Left ventricle myocardium inferior (tissue), 1 donor: ENCODE measurements at regions not wholly inside any gene's neighbourhood (a gene's known extent, or its start where the extent isn't known, plus 50 kb on each side); places are given as distances from the start of the nearest gene placed in this dataset.
"Not testable (repeated sequence)": the region's sequence is repeated elsewhere in the genome, so short reads cannot be mapped to it uniquely, and the experiment has no call there.

Source experiments
- DNase-seq: peaks from one replicate; pipeline ENCODE4 v3.0.0-alpha.2; 2020
- H3K27ac ChIP-seq: fragments of 200-600 bp; replicated peaks from 2 replicates; pipeline ENCODE4 v1.8.0; 2021
- H3K27me3 ChIP-seq: fragments of 200-600 bp; 2 replicates; pipeline ENCODE4 v1.8.0; 2021; ENCODE audit warnings: low read depth
- H3K36me3 ChIP-seq: fragments of 200-600 bp; 2 replicates; pipeline ENCODE4 v1.8.0; 2021
- H3K4me1 ChIP-seq: fragments of 200-600 bp; 2 replicates; pipeline ENCODE4 v1.8.0; 2021
- H3K4me3 ChIP-seq: fragments of 200-600 bp; 2 replicates; pipeline ENCODE4 v1.8.0; 2021; ENCODE audit warnings: mild to moderate bottlenecking, moderate library complexity
- H3K9me3 ChIP-seq: fragments of 200-600 bp; replicated peaks from 2 replicates; pipeline ENCODE4 v1.8.0; 2021
- CTCF ChIP-seq: fragments of 200-600 bp; IDR thresholded peaks from 2 replicates; pipeline ENCODE4 v1.8.0; 2021; ENCODE audit warnings: antibody characterized with exemption, mild to moderate bottlenecking, borderline replicate concordance
- intact Hi-C: fragments of 100-400 bp; cut with micrococcal nuclease; formaldehyde crosslinking; loops from one replicate; pipeline ENCODE4 v1.11.0; 2022
- donor health status: DM: no; HTN: yes; CAD: no; lungs with severe emphysema.

- peaks cover 3% of the 10 kb centered on the region for H3K9me3 ChIP-seq
- no peaks in the 10 kb centered on the region for H3K36me3 ChIP-seq
- no peak overlapping the region for H3K4me3 ChIP-seq
- intact Hi-C loops, result no loop called here
- DNase-seq, result no peak
- no peaks in the 10 kb centered on the region for H3K4me1 ChIP-seq
- TF ChIP-seq CTCF, result no peak
- H3K27ac ChIP-seq, result peak overlapping the region; percentile 17
- no peaks in the 10 kb centered on the region for H3K27me3 ChIP-seq
These were observed 106.4 kb downstream of the ZNF429 start for GRCh38 chr19:21611659-21612402.

GRCh38 chr19:21610787-21611186 lies 105.4 kb downstream of the ZNF429 start:
- H3K4me3 ChIP-seq, result no peak overlapping the region
- TF ChIP-seq CTCF, result no peak
- peaks cover 3% of the 10 kb centered on the region for H3K9me3 ChIP-seq
- no peaks in the 10 kb centered on the region for H3K27me3 ChIP-seq
- DNase-seq, result no peak
- intact Hi-C loops, result no loop called here
- no peaks in the 10 kb centered on the region for H3K4me1 ChIP-seq
- H3K36me3 ChIP-seq, result no peaks in the 10 kb centered on the region
- H3K27ac ChIP-seq, result no peak overlapping the region

- TF ChIP-seq CTCF, result no peak
- no peak for DNase-seq
- H3K4me1 ChIP-seq, result peaks cover 4% of the 10 kb centered on the region
- H3K4me3 ChIP-seq, result no peak overlapping the region
- no peaks in the 10 kb centered on the region for H3K27me3 ChIP-seq
- intact Hi-C loops, result no loop called here
- H3K36me3 ChIP-seq, result no peaks in the 10 kb centered on the region
- H3K9me3 ChIP-seq, result peaks cover 3% of the 10 kb centered on the region
- H3K27ac ChIP-seq, result no peak overlapping the region
These were observed 104.9 kb downstream of the ZNF429 start for GRCh38 chr19:21610341-21610740.

- no peak for DNase-seq
- Histone ChIP-seq H3K9me3 (peaks cover 3% of the 10 kb centered on the region), H3K27ac (peak overlapping the region; percentile 9), H3K27me3 (no peaks in the 10 kb centered on the region), H3K4me3 (no peak overlapping the region), H3K36me3 (no peaks in the 10 kb centered on the region), H3K4me1 (peaks cover 21% of the 10 kb centered on the region)
- TF ChIP-seq CTCF, result no peak
- intact Hi-C loops, result no loop called here
These were observed 103.2 kb downstream of the ZNF429 start for GRCh38 chr19:21608571-21608970.

GRCh38 chr19:21607449-21607848 lies 102.0 kb downstream of the ZNF429 start:
- H3K4me1 ChIP-seq, result peaks cover 32% of the 10 kb centered on the region
- H3K27ac ChIP-seq, result peak overlapping the region; percentile 9
- no peak overlapping the region for H3K4me3 ChIP-seq
- no peaks in the 10 kb centered on the region for H3K36me3 ChIP-seq
- H3K9me3 ChIP-seq, result no peaks in the 10 kb centered on the region
- no peak for DNase-seq
- H3K27me3 ChIP-seq, result no peaks in the 10 kb centered on the region
- intact Hi-C loops, result no loop called here
- no peak for TF ChIP-seq CTCF

- DNase-seq, H3K36me3 ChIP-seq, intact Hi-C loops, H3K27ac ChIP-seq, H3K4me3 ChIP-seq, H3K9me3 ChIP-seq, H3K27me3 ChIP-seq: not testable (repeated sequence)
- peaks cover 35% of the 10 kb centered on the region for H3K4me1 ChIP-seq
These were observed 101.6 kb downstream of the ZNF429 start for GRCh38 chr19:21607011-21607410.

- H3K4me3 ChIP-seq, DNase-seq, H3K9me3 ChIP-seq, intact Hi-C loops, H3K36me3 ChIP-seq, H3K27me3 ChIP-seq: not testable (repeated sequence)
- Histone ChIP-seq H3K4me1 (peaks cover 35% of the 10 kb centered on the region), H3K27ac (peak overlapping the region; percentile 90)
These were observed 100.9 kb downstream of the ZNF429 start for GRCh38 chr19:21606326-21606725.
